H9 (cell line): ENCODE measurements at regions not wholly inside any gene's neighbourhood (a gene's known extent, or its start where the extent isn't known, plus 50 kb on each side); places are given as distances from the start of the nearest gene placed in this dataset.

ENCODE experiments used
- DNase-seq: peaks from one replicate; pipeline ENCODE4 v3.0.0-alpha.2; 2017
- H2AFZ ChIP-seq: one replicate; pipeline ENCODE4 v1.6.1; 2013; ENCODE audit warnings: mild to moderate bottlenecking, low read length, control low read depth, moderate library complexity
- H2AK5ac ChIP-seq: 2 replicates; pipeline ENCODE4 v1.6.1; 2013; ENCODE audit warnings: low read length, control low read depth, mixed read lengths; ENCODE audit not compliant: insufficient read length
- H2BK120ac ChIP-seq: one replicate; pipeline ENCODE4 v1.6.1; 2013; ENCODE audit warnings: low read depth, mild to moderate bottlenecking, low read length, control low read depth, inconsistent platforms; ENCODE audit not compliant: poor library complexity, severe bottlenecking
- H2BK12ac ChIP-seq: 2 replicates; pipeline ENCODE4 v1.6.1; 2013; ENCODE audit warnings: low read length, control low read depth, mixed read lengths, low read depth; ENCODE audit not compliant: insufficient read length
- H2BK15ac ChIP-seq: 2 replicates; pipeline ENCODE4 v1.6.1; 2013; ENCODE audit warnings: low read depth, low read length, control low read depth
- H2BK20ac ChIP-seq: one replicate; pipeline ENCODE4 v1.6.1; 2013; ENCODE audit warnings: low read depth, mild to moderate bottlenecking, low read length, control low read depth, inconsistent platforms; ENCODE audit not compliant: poor library complexity, severe bottlenecking
- H2BK5ac ChIP-seq: 2 replicates; pipeline ENCODE4 v1.6.1; 2013; ENCODE audit warnings: low read length, control low read depth, mixed read lengths; ENCODE audit not compliant: insufficient read length
- H3K14ac ChIP-seq: 2 replicates; pipeline ENCODE4 v1.6.1; 2013; ENCODE audit warnings: low read length, control low read depth; ENCODE audit not compliant: insufficient read depth
- H3K18ac ChIP-seq: 2 replicates; pipeline ENCODE4 v1.6.1; 2013; ENCODE audit warnings: low read depth, mild to moderate bottlenecking, mixed read lengths, low read length, control low read depth; ENCODE audit not compliant: insufficient read length
- H3K23ac ChIP-seq: 2 replicates; pipeline ENCODE4 v1.6.1; 2013; ENCODE audit warnings: low read length, control low read depth, mixed read lengths, low read depth; ENCODE audit not compliant: insufficient read length
- H3K23me2 ChIP-seq: 2 replicates; pipeline ENCODE4 v1.6.1; 2013; ENCODE audit warnings: low read depth, mild to moderate bottlenecking, mixed read lengths, low read length, control low read depth; ENCODE audit not compliant: insufficient read length, poor library complexity, severe bottlenecking
- H3K27ac ChIP-seq: 2 replicates; pipeline ENCODE4 v1.5.1; 2013; ENCODE audit warnings: low read length, control low read depth, mixed read lengths, low read depth; ENCODE audit not compliant: insufficient read length
- H3K27me3 ChIP-seq: 2 replicates; pipeline ENCODE4 v1.6.1; 2013; ENCODE audit warnings: low read length, control low read depth, inconsistent platforms; ENCODE audit not compliant: insufficient read depth
- H3K4ac ChIP-seq: 2 replicates; pipeline ENCODE4 v1.6.1; 2013; ENCODE audit warnings: low read depth, mild to moderate bottlenecking, control low read depth, inconsistent platforms, low read length, moderate library complexity
- H3K4me1 ChIP-seq: 2 replicates; pipeline ENCODE4 v1.6.1; 2013; ENCODE audit warnings: low read length, control low read depth, inconsistent platforms; ENCODE audit not compliant: insufficient read depth
- H3K4me2 ChIP-seq: 2 replicates; pipeline ENCODE4 v1.6.1; 2013; ENCODE audit warnings: low read length, control low read depth, mixed read lengths; ENCODE audit not compliant: insufficient read length, insufficient read depth
- H3K56ac ChIP-seq: 2 replicates; pipeline ENCODE4 v1.6.1; 2013; ENCODE audit warnings: low read depth, mild to moderate bottlenecking, mixed read lengths, low read length, control low read depth; ENCODE audit not compliant: insufficient read length
- H3K79me1 ChIP-seq: 2 replicates; pipeline ENCODE4 v1.6.1; 2013; ENCODE audit warnings: low read depth, mild to moderate bottlenecking, moderate library complexity, low read length, control low read depth, inconsistent platforms; ENCODE audit not compliant: insufficient read depth, poor library complexity, severe bottlenecking
- H3K79me2 ChIP-seq: 2 replicates; pipeline ENCODE4 v1.6.1; 2013; ENCODE audit warnings: low read length, control low read depth, inconsistent platforms; ENCODE audit not compliant: insufficient read depth
- H3K9ac ChIP-seq: 2 replicates; pipeline ENCODE4 v1.6.1; 2013; ENCODE audit warnings: low read length, control low read depth, mixed read lengths; ENCODE audit not compliant: insufficient read length; ENCODE audit errors: extremely low read depth
- H3K9me3 ChIP-seq: one replicate; pipeline ENCODE4 v1.6.1; 2013; ENCODE audit warnings: low read depth, low read length, inconsistent platforms; ENCODE audit not compliant: control insufficient read depth
- H3T11ph ChIP-seq: one replicate; pipeline ENCODE4 v1.6.1; 2013; ENCODE audit warnings: mild to moderate bottlenecking, low read length, control low read depth, inconsistent platforms
- H4K20me1 ChIP-seq: one replicate; pipeline ENCODE4 v1.6.1; 2013; ENCODE audit not compliant: control insufficient read depth, insufficient read length, insufficient read depth
- H4K5ac ChIP-seq: 2 replicates; pipeline ENCODE4 v1.6.1; 2013; ENCODE audit warnings: low read depth, mild to moderate bottlenecking, mixed read lengths, low read length, control low read depth; ENCODE audit not compliant: insufficient read length
- H4K8ac ChIP-seq: replicated peaks from 2 replicates; pipeline ENCODE4 v1.6.1; 2013; ENCODE audit warnings: low read length, control low read depth, mixed read lengths, low read depth; ENCODE audit not compliant: insufficient read length
- H4K91ac ChIP-seq: 2 replicates; pipeline ENCODE4 v1.6.1; 2013; ENCODE audit warnings: low read depth, mild to moderate bottlenecking, moderate library complexity, mixed read lengths, low read length, control low read depth; ENCODE audit not compliant: insufficient read length
- H3K27ac Mint-ChIP-seq, 3 experiments: 2 replicates in 2 of 3; 3 replicates in 1 of 3; pipeline ENCODE4 v1.8.0; 2020 to 2021; ENCODE audit warnings: mixed read lengths in 3 of 3, mild to moderate bottlenecking in 1 of 3, moderate library complexity in 1 of 3
- H3K27me3 Mint-ChIP-seq: 2 replicates; pipeline ENCODE4 v1.8.0; 2021; ENCODE audit warnings: low read depth, mild to moderate bottlenecking, moderate library complexity, mixed read lengths
- H3K36me3 Mint-ChIP-seq, 3 experiments: 2 replicates in 2 of 3; 3 replicates in 1 of 3; pipeline ENCODE4 v1.8.0; 2020 to 2021; ENCODE audit warnings: low read depth in 3 of 3, mixed read lengths in 3 of 3; ENCODE audit not compliant: insufficient read depth in 1 of 3
- H3K4me1 Mint-ChIP-seq, 2 experiments: 2 replicates each; pipeline ENCODE4 v1.8.0; 2020; ENCODE audit warnings: mixed read lengths in 2 of 2
- H3K4me3 Mint-ChIP-seq, 2 experiments: 2 replicates in 1 of 2; 3 replicates in 1 of 2; pipeline ENCODE4 v1.8.0; 2020 to 2021; ENCODE audit warnings: mild to moderate bottlenecking in 2 of 2, mixed read lengths in 2 of 2, moderate library complexity in 1 of 2
- H3K9me3 Mint-ChIP-seq, 2 experiments: 2 replicates in 1 of 2; 3 replicates in 1 of 2; pipeline ENCODE4 v1.8.0; 2020; ENCODE audit warnings: mild to moderate bottlenecking in 2 of 2, mixed read lengths in 2 of 2, moderate library complexity in 1 of 2
- WGBS: extraction: QIAGEN DNeasy Blood & Tissue Kit; methylation state at CpG from one replicate; pipeline ENCODE4 v1.1.7; 2013; ENCODE audit warnings: missing lambda C conversion rate, low lambda C conversion rate, mixed read lengths; ENCODE audit not compliant: insufficient read length; ENCODE audit errors: extremely low coverage; 5-methylcytosine and 5-hydroxymethylcytosine counted together
- TF ChIP-seq, protein P1 (sequence below): fragments of 200-600 bp; sonication (generic); conservative IDR thresholded peaks from 3 replicates; pipeline ENCODE4 v1.8.0; 2021; ENCODE audit warnings: antibody characterized with exemption, mild to moderate bottlenecking

DNA sequence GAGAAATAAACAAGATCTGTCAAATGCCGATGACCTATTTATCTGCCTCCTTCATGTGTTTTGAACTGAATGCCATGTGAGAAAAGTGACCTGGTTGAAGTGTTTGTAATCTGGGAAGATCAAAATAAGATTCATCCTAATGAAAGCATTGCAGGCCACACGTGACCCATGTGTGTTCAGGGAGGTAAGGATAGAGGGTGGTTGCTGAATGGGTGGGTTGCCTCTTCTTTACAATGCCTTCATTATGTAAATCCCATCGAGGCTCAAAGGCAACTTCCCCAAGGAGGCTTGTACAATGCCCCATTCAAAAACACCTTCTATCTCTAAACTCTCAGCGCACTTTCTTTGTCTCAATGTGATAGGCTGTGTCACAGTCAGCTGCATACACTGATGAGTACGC lies 273.1 kb downstream of the LRATD1 start:
- H4K20me1 ChIP-seq: no peaks in the 10 kb centered on the region
- H3K9me3 ChIP-seq: no peaks in the 10 kb centered on the region
- no peaks in the 10 kb centered on the region for H3K4me1 ChIP-seq
- H3K23ac ChIP-seq: no peak overlapping the region
- no peak overlapping the region for H2AFZ ChIP-seq
- no peak overlapping the region for H3K18ac ChIP-seq
- no peak overlapping the region for H3K14ac ChIP-seq
- H3K79me1 ChIP-seq: no peaks in the 10 kb centered on the region
- Mint-ChIP-seq H3K4me3 (no peak overlapping the region), H3K27me3 (no peaks in the 10 kb centered on the region; the same call in 1 of the 2 replicates), H3K36me3 (no peaks in the 10 kb centered on the region), H3K4me1 (peaks cover 12 to 20% of the 10 kb centered on the region in 2 experiments), H3K9me3 (no peaks in the 10 kb centered on the region), H3K27ac (no peak overlapping the region)
- no peak overlapping the region for H2BK120ac ChIP-seq
- H2BK12ac ChIP-seq: no peak overlapping the region
- H3T11ph ChIP-seq: no peak overlapping the region
- no peak overlapping the region for H2AK5ac ChIP-seq
- H3K79me2 ChIP-seq: no peaks in the 10 kb centered on the region
- H3K4ac ChIP-seq: no peak overlapping the region
- no peak overlapping the region for H3K4me2 ChIP-seq
- DNase-seq: no peak
- no peak overlapping the region for H4K5ac ChIP-seq
- no peak overlapping the region for H3K9ac ChIP-seq
- TF ChIP-seq, protein P1, sequence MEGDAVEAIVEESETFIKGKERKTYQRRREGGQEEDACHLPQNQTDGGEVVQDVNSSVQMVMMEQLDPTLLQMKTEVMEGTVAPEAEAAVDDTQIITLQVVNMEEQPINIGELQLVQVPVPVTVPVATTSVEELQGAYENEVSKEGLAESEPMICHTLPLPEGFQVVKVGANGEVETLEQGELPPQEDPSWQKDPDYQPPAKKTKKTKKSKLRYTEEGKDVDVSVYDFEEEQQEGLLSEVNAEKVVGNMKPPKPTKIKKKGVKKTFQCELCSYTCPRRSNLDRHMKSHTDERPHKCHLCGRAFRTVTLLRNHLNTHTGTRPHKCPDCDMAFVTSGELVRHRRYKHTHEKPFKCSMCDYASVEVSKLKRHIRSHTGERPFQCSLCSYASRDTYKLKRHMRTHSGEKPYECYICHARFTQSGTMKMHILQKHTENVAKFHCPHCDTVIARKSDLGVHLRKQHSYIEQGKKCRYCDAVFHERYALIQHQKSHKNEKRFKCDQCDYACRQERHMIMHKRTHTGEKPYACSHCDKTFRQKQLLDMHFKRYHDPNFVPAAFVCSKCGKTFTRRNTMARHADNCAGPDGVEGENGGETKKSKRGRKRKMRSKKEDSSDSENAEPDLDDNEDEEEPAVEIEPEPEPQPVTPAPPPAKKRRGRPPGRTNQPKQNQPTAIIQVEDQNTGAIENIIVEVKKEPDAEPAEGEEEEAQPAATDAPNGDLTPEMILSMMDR: no peak
- H2BK20ac ChIP-seq: no peak overlapping the region
- H3K56ac ChIP-seq: no peak overlapping the region
- H2BK15ac ChIP-seq: no peak overlapping the region
- no peaks in the 10 kb centered on the region for H3K27me3 ChIP-seq
- H4K8ac ChIP-seq: no peak overlapping the region
- WGBS: no CpG with 5 or more reads among the region's 5 CpGs
- H3K23me2 ChIP-seq: no peaks in the 10 kb centered on the region
- no peak overlapping the region for H2BK5ac ChIP-seq
- no peak overlapping the region for H4K91ac ChIP-seq
- no peak overlapping the region for H3K27ac ChIP-seq
